ENCODE measurements at regions not wholly inside any gene's neighbourhood (a gene's known extent, or its start where the extent isn't known, plus 50 kb on each side); places are given as distances from the start of the nearest gene placed in this dataset.
"Not testable (repeated sequence)": the region's sequence is repeated elsewhere in the genome, so short reads cannot be mapped to it uniquely, and the experiment has no call there.

- H3K23ac ChIP-seq (ENCODE audit: insufficient read length); H3K56ac ChIP-seq (replicated peaks; ENCODE audit: insufficient read length, low read depth, low read length); H3K27me3 ChIP-seq (replicated peaks in 1 of 4; ENCODE audit: control insufficient read depth in 3 of 4, extremely low read depth in 1 of 4, insufficient read depth in 3 of 4, low read length in 3 of 4); H3K4ac ChIP-seq (replicated peaks; ENCODE audit: insufficient read length, low read depth, low read length); H3K23me2 ChIP-seq (ENCODE audit: low read depth, low read length); DNase-seq (ENCODE audit: low read depth in 1 of 2, low spot score in 2 of 2); H2AK5ac ChIP-seq (ENCODE audit: low read depth, low read length); H2AFZ ChIP-seq (ENCODE audit: low read length); H2BK15ac ChIP-seq (ENCODE audit: low read length); H3K79me1 ChIP-seq (ENCODE audit: low read depth, low read length); H3K9ac ChIP-seq (replicated peaks in 1 of 4; ENCODE audit: extremely low read depth in 1 of 4, low read depth in 3 of 4, low read length in 3 of 4); H4K91ac ChIP-seq (replicated peaks; ENCODE audit: insufficient read length, low read length); H2BK12ac ChIP-seq (ENCODE audit: low read depth, low read length); H2BK5ac ChIP-seq (ENCODE audit: low read depth, low read length); H3K4me1 ChIP-seq (replicated peaks in 1 of 4; ENCODE audit: control insufficient read depth in 3 of 4, insufficient read depth in 4 of 4, low read length in 3 of 4); H3K36me3 ChIP-seq (ENCODE audit: control insufficient read depth in 2 of 4, insufficient read depth in 4 of 4, low read length in 3 of 4); H3K4me2 ChIP-seq (ENCODE audit: insufficient read depth in 1 of 2, low read depth in 2 of 2, low read length in 2 of 2); H3K27ac ChIP-seq (ENCODE audit: low read depth, low read length); H3K18ac ChIP-seq (ENCODE audit: extremely low read depth, low read length); H4K20me1 ChIP-seq (replicated peaks in 1 of 2; ENCODE audit: control insufficient read depth in 1 of 2, insufficient read depth in 2 of 2, low read length in 2 of 2); H4K8ac ChIP-seq (ENCODE audit: extremely low read depth, insufficient read depth, low read length); POLR2A ChIA-PET (ENCODE audit: partially characterized antibody); H3K9me3 ChIP-seq (ENCODE audit: insufficient read depth in 2 of 2, low read depth in 1 of 2, low read length in 1 of 2); H3K14ac ChIP-seq (ENCODE audit: insufficient read length); H2BK20ac ChIP-seq (ENCODE audit: low read length); H3K4me3 ChIP-seq (ENCODE audit: extremely low read depth in 1 of 4, insufficient read depth in 2 of 4, low read depth in 3 of 4, low read length in 4 of 4); H3K79me2 ChIP-seq (ENCODE audit: control insufficient read depth in 1 of 2, insufficient read depth in 2 of 2, low read length in 2 of 2); H4K5ac ChIP-seq (ENCODE audit: insufficient read length, low read depth, low read length); H2BK120ac ChIP-seq (replicated peaks; ENCODE audit: low read depth, low read length): not testable (repeated sequence)
- CTCF ChIA-PET (ENCODE audit: partially characterized antibody) = interaction anchor here (0.6 to 1.1 kb wide), 2 partner anchors 9 to 84 kb away, joined by 3 read pairs; no protein-coding TSS in a partner anchor
- WGBS, 2 experiments (ENCODE audit: extremely low coverage in 1 of 2, insufficient coverage in 1 of 2, insufficient read length in 1 of 2, insufficient replicate concordance in 2 of 2, low coverage in 1 of 2, low lambda C conversion rate in 2 of 2, missing lambda C conversion rate in 1 of 2) = 96% methylated on average over 28 of the region's 37 CpGs; no CpG with 5 or more reads in 1 of the 2 experiments
- peak; percentile 75 for FAIRE-seq
Measured at GRCh38 chr16:88204131-88205110, 178.3 kb upstream of the ZNF469 start.

- not testable (repeated sequence) for H3K36me3 ChIP-seq (ENCODE audit: control insufficient read depth in 2 of 4, insufficient read depth in 4 of 4, low read length in 3 of 4); H3K9me3 ChIP-seq (ENCODE audit: insufficient read depth in 2 of 2, low read depth in 1 of 2, low read length in 1 of 2)
Measured at GRCh38 chr16:88205482-88205881, 177.3 kb upstream of the ZNF469 start.

More at GRCh38 chr16:88205482-88205881, 177.3 kb upstream of the ZNF469 start:
- H3K18ac ChIP-seq (ENCODE audit: extremely low read depth, low read length); H4K8ac ChIP-seq (ENCODE audit: extremely low read depth, insufficient read depth, low read length); H2AFZ ChIP-seq (ENCODE audit: low read length); H2BK5ac ChIP-seq (ENCODE audit: low read depth, low read length); POLR2A ChIA-PET (ENCODE audit: partially characterized antibody); H3K27me3 ChIP-seq (replicated peaks in 1 of 4; ENCODE audit: control insufficient read depth in 3 of 4, extremely low read depth in 1 of 4, insufficient read depth in 3 of 4, low read length in 3 of 4); H3K79me1 ChIP-seq (ENCODE audit: low read depth, low read length); H4K5ac ChIP-seq (ENCODE audit: insufficient read length, low read depth, low read length); H2AK5ac ChIP-seq (ENCODE audit: low read depth, low read length); DNase-seq (ENCODE audit: low read depth in 1 of 2, low spot score in 2 of 2); H3K23ac ChIP-seq (ENCODE audit: insufficient read length); H3K14ac ChIP-seq (ENCODE audit: insufficient read length); H3K4me2 ChIP-seq (ENCODE audit: insufficient read depth in 1 of 2, low read depth in 2 of 2, low read length in 2 of 2); H4K91ac ChIP-seq (replicated peaks; ENCODE audit: insufficient read length, low read length); H3K4me3 ChIP-seq (ENCODE audit: extremely low read depth in 1 of 4, insufficient read depth in 2 of 4, low read depth in 3 of 4, low read length in 4 of 4); H2BK15ac ChIP-seq (ENCODE audit: low read length); H2BK120ac ChIP-seq (replicated peaks; ENCODE audit: low read depth, low read length); FAIRE-seq; H3K23me2 ChIP-seq (ENCODE audit: low read depth, low read length); H3K4ac ChIP-seq (replicated peaks; ENCODE audit: insufficient read length, low read depth, low read length); H4K20me1 ChIP-seq (replicated peaks in 1 of 2; ENCODE audit: control insufficient read depth in 1 of 2, insufficient read depth in 2 of 2, low read length in 2 of 2); H3K27ac ChIP-seq (ENCODE audit: low read depth, low read length); H3K9ac ChIP-seq (replicated peaks in 1 of 4; ENCODE audit: extremely low read depth in 1 of 4, low read depth in 3 of 4, low read length in 3 of 4); H3K79me2 ChIP-seq (ENCODE audit: control insufficient read depth in 1 of 2, insufficient read depth in 2 of 2, low read length in 2 of 2); H2BK20ac ChIP-seq (ENCODE audit: low read length); H3K56ac ChIP-seq (replicated peaks; ENCODE audit: insufficient read length, low read depth, low read length); CTCF ChIA-PET (ENCODE audit: partially characterized antibody); H2BK12ac ChIP-seq (ENCODE audit: low read depth, low read length); H3K4me1 ChIP-seq (replicated peaks in 1 of 4; ENCODE audit: control insufficient read depth in 3 of 4, insufficient read depth in 4 of 4, low read length in 3 of 4): not testable (repeated sequence)
- WGBS, 2 experiments (ENCODE audit: extremely low coverage in 1 of 2, insufficient coverage in 1 of 2, insufficient read length in 1 of 2, insufficient replicate concordance in 2 of 2, low coverage in 1 of 2, low lambda C conversion rate in 2 of 2, missing lambda C conversion rate in 1 of 2) = 97% methylated on average over 14 of the region's 17 CpGs; no CpG with 5 or more reads in 1 of the 2 experiments

Measured in H1 (cell line).